K562 (cell line): ENCODE measurements at regions not wholly inside any gene's neighbourhood (a gene's known extent, or its start where the extent isn't known, plus 50 kb on each side); places are given as distances from the start of the nearest gene placed in this dataset.

Experiments used
- ATAC-seq: fragments of 200-7000 bp; cut with Tn5 transposase; 3 replicates; pipeline ENCODE4 v1.9.1; 2020; ENCODE audit warnings: moderate library complexity
- BruUV-seq: library from RNA; stranded (reverse); fragments of 400-500 nt; replicated peaks from 2 replicates; lab custom pipeline; 2021; lab: Mats Ljungman, UMichigan
- CTCF ChIA-PET: fragments of 300-600 bp; formaldehyde crosslinking; extraction: SDS; loops from one replicate; lab custom pipeline; 2021; ENCODE audit warnings: low intra/inter-chr PET ratio; lab: Yijun Ruan, JAX
- POLR2A ChIA-PET: fragments of 300-600, 350-650 bp; sonication (Branson Sonifier 250); formaldehyde crosslinking; extraction: SDS; loops from one replicate; lab custom pipeline; 2021; ENCODE audit warnings: antibody characterized with exemption, inconsistent platforms; lab: Yijun Ruan, JAX
- DNase-seq, 4 experiments: peaks; one replicate each; pipeline versions ENCODE4 v3.0.0 to v3.0.0-alpha.2; 2011 to 2018; ENCODE audit warnings: low spot score in 3 of 4, mixed read lengths in 3 of 4; ENCODE audit errors: extremely low read depth in 1 of 4
- FAIRE-seq: peaks from 2 replicates; lab custom pipeline; 2011; peaks lifted over from hg19 to GRCh38; lab: Jason Lieb, UNC
- H2AFZ ChIP-seq: 2 replicates; pipeline ENCODE4 v1.6.0; 2011; ENCODE audit warnings: low read depth, low read length, control low read depth, inconsistent platforms
- H3K27ac ChIP-seq: fragments of 200-600 bp; 3 replicates; pipeline ENCODE4 v1.8.0; 2011; ENCODE audit warnings: low read depth, mild to moderate bottlenecking, control low read depth, inconsistent platforms, low read length, moderate library complexity, mixed read lengths; ENCODE audit errors: extremely low read depth
- H3K27me3 ChIP-seq, 2 experiments: fragments of 300-600 bp in 1 of 2; 2 replicates in 1 of 2; 3 replicates in 1 of 2; pipeline versions ENCODE4 v1.6.0 to v1.8.0; 2011; ENCODE audit warnings: inconsistent platforms in 2 of 2, low read length in 2 of 2, mild to moderate bottlenecking in 1 of 2, mixed read lengths in 1 of 2, moderate library complexity in 1 of 2; ENCODE audit not compliant: control insufficient read depth in 2 of 2, insufficient read depth in 2 of 2
- H3K36me3 ChIP-seq: fragments of 300-600 bp; 3 replicates; pipeline ENCODE4 v1.8.0; 2011; ENCODE audit warnings: mild to moderate bottlenecking, low read length, inconsistent platforms; ENCODE audit not compliant: control insufficient read depth, insufficient read depth
- H3K4me1 ChIP-seq, 2 experiments: fragments of 200-600 bp in 1 of 2; replicated peaks in 1 of 2; 2 replicates in 1 of 2; 3 replicates in 1 of 2; pipeline versions ENCODE4 v1.5.1 to v1.8.0; 2011; ENCODE audit warnings: inconsistent platforms in 2 of 2, low read length in 2 of 2, mild to moderate bottlenecking in 1 of 2, mixed read lengths in 1 of 2, moderate library complexity in 1 of 2; ENCODE audit not compliant: control insufficient read depth in 2 of 2, insufficient read depth in 2 of 2
- H3K4me2 ChIP-seq: 2 replicates; pipeline ENCODE4 v1.6.1; 2011; ENCODE audit warnings: low read length, control low read depth, inconsistent platforms, mixed read lengths; ENCODE audit not compliant: insufficient read depth
- H3K4me3 ChIP-seq: fragments of 200-600 bp; sonication (generic), shearing (Covaris generic); 2 replicates; pipeline ENCODE4 v1.5.1; 2016; ENCODE audit warnings: control low read depth, inconsistent platforms
- H3K79me2 ChIP-seq: fragments of 200-600 bp; 3 replicates; pipeline ENCODE4 v1.8.0; 2011; ENCODE audit warnings: low read length, inconsistent platforms; ENCODE audit not compliant: control insufficient read depth, insufficient read depth
- H3K9ac ChIP-seq, 2 experiments: 2 replicates each; pipeline versions ENCODE4 v1.6.0 to v1.6.1; 2011; ENCODE audit warnings: low read depth in 2 of 2, low read length in 2 of 2, control low read depth in 1 of 2, inconsistent platforms in 1 of 2, mild to moderate bottlenecking in 1 of 2, mixed read lengths in 1 of 2; ENCODE audit not compliant: insufficient read depth in 1 of 2
- H3K9me1 ChIP-seq: one replicate; pipeline ENCODE4 v1.6.0; 2011; ENCODE audit warnings: inconsistent platforms, mild to moderate bottlenecking, low read length, moderate library complexity; ENCODE audit not compliant: control insufficient read depth, insufficient read depth
- H3K9me3 ChIP-seq: replicated peaks from 2 replicates; pipeline ENCODE4 v1.5.1; 2011; ENCODE audit warnings: low read depth, low read length, inconsistent platforms; ENCODE audit not compliant: control insufficient read depth, insufficient read depth
- H4K20me1 ChIP-seq: replicated peaks from 2 replicates; pipeline ENCODE4 v1.6.1; 2011; ENCODE audit warnings: low read length, inconsistent platforms, mixed read lengths; ENCODE audit not compliant: control insufficient read depth, insufficient read depth
- ADNP ChIP-seq: fragments of 200-800 bp; sonication (Bioruptor generic); IDR thresholded peaks from 2 replicates; pipeline ENCODE4 v1.6.1; 2016; ENCODE audit warnings: missing genetic modification characterization, missing compliant biosample characterization
- CHD4 ChIP-seq: fragments of 200-600 bp; sonication (generic); IDR thresholded peaks from 3 replicates; pipeline ENCODE4 v1.6.1; 2012; ENCODE audit warnings: low read depth, mild to moderate bottlenecking, mixed read lengths, low read length, inconsistent platforms; ENCODE audit not compliant: insufficient read depth, insufficient replicate concordance, poor library complexity, severe bottlenecking
- FOS ChIP-seq: IDR thresholded peaks from 3 replicates; pipeline ENCODE4 v1.6.1; 2011; ENCODE audit not compliant: insufficient read length; ENCODE audit errors: extremely low read depth
- MAFF ChIP-seq: IDR thresholded peaks from 2 replicates; pipeline ENCODE4 v1.6.1; 2012; ENCODE audit warnings: low read length, improper control_type of control experiment
- MAFG ChIP-seq: fragments of 450-650 bp; conservative IDR thresholded peaks from 2 replicates; pipeline ENCODE4 v1.6.1; 2016; ENCODE audit warnings: missing genetic modification characterization, missing compliant biosample characterization
- RNF2 ChIP-seq: sonication (generic); IDR thresholded peaks from 2 replicates; pipeline ENCODE4 v1.6.1; 2016
- SP1 ChIP-seq: sonication (generic); formaldehyde crosslinking; IDR thresholded peaks from 2 replicates; pipeline ENCODE4 v1.8.1; 2022; ENCODE audit warnings: mild to moderate bottlenecking, missing genetic modification reagents
- TCF3 ChIP-seq: sonication (generic); formaldehyde crosslinking; IDR thresholded peaks from 2 replicates; pipeline ENCODE4 v1.4.0; 2020; ENCODE audit warnings: mild to moderate bottlenecking, missing genetic modification reagents
- ZBTB1 ChIP-seq: sonication (generic); formaldehyde crosslinking; IDR thresholded peaks from 2 replicates; pipeline ENCODE4 v1.8.1; 2023; ENCODE audit warnings: missing genetic modification reagents, low read depth, mild to moderate bottlenecking, borderline replicate concordance
- ZNF232 ChIP-seq: sonication (generic); formaldehyde crosslinking; IDR thresholded peaks from 2 replicates; pipeline ENCODE4 v1.8.0; 2022; ENCODE audit warnings: mild to moderate bottlenecking, missing genetic modification reagents
- ZNF3 ChIP-seq: fragments of 250-450 bp; sonication (Bioruptor Pico); IDR thresholded peaks from 2 replicates; pipeline ENCODE4 v1.5.0; 2021; ENCODE audit warnings: mild to moderate bottlenecking, moderate library complexity
- ZNF316 ChIP-seq: fragments of 450-650 bp; IDR thresholded peaks from 2 replicates; pipeline ENCODE4 v1.6.1; 2016
- in situ Hi-C: fragments of 300-500 bp; cut with MboI; formaldehyde crosslinking; loops from 4 replicates; pipeline ENCODE4 v1.15.0; 2018; ENCODE audit warnings: inconsistent platforms, mixed read lengths
- intact Hi-C: fragments of 100-400 bp; cut with micrococcal nuclease; formaldehyde crosslinking; loops from 2 replicates; pipeline ENCODE4 v1.14.2; 2022

- TF ChIP-seq CHD4 (no peak), ZBTB1 (no peak), ZNF232 (CRISPR knock-in tag) (no peak), FOS (no peak), TCF3 (CRISPR knock-in tag) (no peak)
These were observed 111.8 kb upstream of the FAM174A start (continued) for GRCh38 chr5:100423330-100423729.

DNA sequence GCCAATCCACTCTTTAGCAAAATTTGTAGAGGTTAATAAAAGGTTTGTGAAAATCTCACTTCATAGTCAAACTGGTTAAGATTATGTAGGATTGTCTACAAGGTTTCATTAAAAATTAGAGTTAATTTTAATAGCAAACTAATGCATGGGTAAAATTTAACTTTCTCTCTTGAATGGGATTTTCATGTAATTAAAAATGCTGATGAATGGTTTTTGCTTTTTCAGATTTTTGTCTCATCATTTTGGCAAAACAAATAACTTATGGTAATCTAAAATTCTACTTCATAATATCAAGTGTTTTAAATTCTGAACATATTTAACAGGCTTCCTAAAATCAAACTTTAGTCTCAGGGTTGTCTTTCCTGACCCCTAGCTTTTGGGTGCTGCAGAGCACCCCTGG, 113.8 kb upstream of the FAM174A start:
- H3K4me1 ChIP-seq = no peaks in the 10 kb centered on the region
- intact Hi-C loops = no loop called here
- H3K4me3 ChIP-seq = no peak overlapping the region
- BruUV-seq = no TSS peak
- H4K20me1 ChIP-seq = no peaks in the 10 kb centered on the region
- H3K9me1 ChIP-seq = no peaks in the 10 kb centered on the region
- DNase-seq (no peak), FAIRE-seq (no peak), ATAC-seq (no peak)
- peak; percentile 70 for TF ChIP-seq ZNF316
- TF ChIP-seq ZNF3 (CRISPR knock-in tag) = no peak
- no peak for TF ChIP-seq SP1 (CRISPR knock-in tag)
- peak; percentile 16; the same call in 1 of the 2 replicates for TF ChIP-seq MAFF
- no peak for TF ChIP-seq ADNP (tag)
- TF ChIP-seq RNF2 = no peak
- 0 out of 2 replicates have a peak, but pooled peaks have one; percentile 15 for TF ChIP-seq MAFG (tag)
- in situ Hi-C loops = no loop called here
- H3K27me3 ChIP-seq = no peaks in the 10 kb centered on the region
- no peaks in the 10 kb centered on the region for H3K36me3 ChIP-seq
- no peak overlapping the region for H2AFZ ChIP-seq
- H3K27ac ChIP-seq = no peak overlapping the region
- POLR2A ChIA-PET = no interaction called here
- no peaks in the 10 kb centered on the region for H3K9me3 ChIP-seq
- H3K79me2 ChIP-seq = no peaks in the 10 kb centered on the region
- CTCF ChIA-PET = no interaction called here
- H3K4me2 ChIP-seq = no peak overlapping the region
- no peak overlapping the region for H3K9ac ChIP-seq
